GM21515 (cell line): ENCODE measurements at regions not wholly inside any gene's neighbourhood (a gene's known extent, or its start where the extent isn't known, plus 50 kb on each side); places are given as distances from the start of the nearest gene placed in this dataset.

Experiments
- ATAC-seq: cut with Tn5 transposase; IDR thresholded peaks from one replicate; pipeline ENCODE4 v1.9.1; 2021; ENCODE audit not compliant: unreplicated experiment

DNA sequence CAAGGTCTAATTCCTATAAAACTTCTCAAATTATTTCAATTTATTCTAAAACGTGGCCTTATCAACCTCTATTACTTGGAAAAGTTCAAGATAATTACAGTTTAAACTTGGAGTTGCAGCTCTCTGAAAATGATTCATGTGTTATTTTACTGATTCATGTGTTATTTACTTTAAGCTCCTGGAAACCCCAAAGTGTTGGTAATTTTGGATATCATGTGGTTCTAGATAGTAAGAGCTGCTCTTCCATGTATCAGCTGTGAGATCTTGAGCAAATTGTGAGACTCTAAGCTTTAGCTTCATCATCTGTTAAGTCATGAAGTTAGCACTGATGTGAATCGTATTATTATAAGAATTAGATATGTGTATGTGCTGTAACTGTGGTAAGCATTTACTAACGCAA, 749.2 kb downstream of the TLE4 start:
- ATAC-seq, result no peak

DNA sequence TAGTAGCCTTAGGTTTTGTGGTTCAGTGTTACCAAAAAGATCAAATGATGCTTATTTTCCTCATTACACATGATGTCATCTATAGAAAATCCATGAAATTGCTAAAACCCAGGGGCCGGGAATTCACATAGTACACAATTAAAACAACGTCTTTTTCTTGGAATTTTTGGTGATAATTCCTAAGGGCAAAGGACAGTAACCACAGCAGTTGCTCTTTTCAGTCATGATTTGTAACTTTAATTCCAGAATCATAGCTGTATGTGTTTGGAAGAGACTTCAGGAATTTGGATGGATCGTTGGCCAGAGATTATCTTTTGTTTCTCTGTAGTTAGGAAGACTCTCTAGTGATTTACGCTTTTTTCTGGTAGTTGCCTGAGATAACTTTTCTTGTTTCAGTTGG, 748.7 kb downstream of the TLE4 start:
- no peak for ATAC-seq

DNA sequence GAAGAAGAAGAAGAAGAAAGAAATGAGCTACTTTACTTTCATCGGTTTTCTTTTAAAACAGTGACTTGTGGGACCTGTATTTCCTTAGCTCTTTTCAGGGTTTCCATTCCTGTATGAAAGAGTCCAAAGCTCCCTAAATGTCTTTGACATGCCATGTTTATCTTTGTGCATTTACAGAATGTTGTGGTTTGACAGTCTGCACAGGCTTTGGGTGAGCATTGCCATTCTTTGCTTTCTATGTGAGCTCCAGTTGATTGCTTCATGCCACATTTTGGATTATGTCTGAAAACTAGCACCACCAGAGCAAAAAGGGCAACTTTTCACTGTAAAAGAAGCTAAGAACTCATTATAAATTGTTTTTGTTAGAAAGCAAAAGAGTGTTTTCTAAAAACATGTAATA, 733.4 kb downstream of the TLE4 start:
- ATAC-seq, result no peak

DNA sequence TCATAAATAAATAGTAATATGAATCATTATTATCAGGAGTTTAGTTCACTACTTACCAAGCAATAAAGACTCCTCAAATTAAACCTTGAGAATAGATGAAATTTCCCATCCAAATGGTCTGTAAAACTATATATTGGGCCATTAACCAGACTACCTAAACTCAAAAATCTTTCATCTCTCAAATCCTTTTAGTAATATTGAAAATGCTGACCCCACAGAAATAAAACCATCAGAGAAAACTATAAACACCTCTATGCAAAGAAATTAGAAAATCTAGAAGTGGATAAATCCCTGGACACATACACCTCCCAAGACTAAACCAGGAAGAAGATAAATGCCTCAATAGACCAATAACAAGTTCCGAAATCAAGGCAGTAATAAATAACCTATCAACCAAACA, 723.2 kb downstream of the TLE4 start:
- ATAC-seq, result no peak

DNA sequence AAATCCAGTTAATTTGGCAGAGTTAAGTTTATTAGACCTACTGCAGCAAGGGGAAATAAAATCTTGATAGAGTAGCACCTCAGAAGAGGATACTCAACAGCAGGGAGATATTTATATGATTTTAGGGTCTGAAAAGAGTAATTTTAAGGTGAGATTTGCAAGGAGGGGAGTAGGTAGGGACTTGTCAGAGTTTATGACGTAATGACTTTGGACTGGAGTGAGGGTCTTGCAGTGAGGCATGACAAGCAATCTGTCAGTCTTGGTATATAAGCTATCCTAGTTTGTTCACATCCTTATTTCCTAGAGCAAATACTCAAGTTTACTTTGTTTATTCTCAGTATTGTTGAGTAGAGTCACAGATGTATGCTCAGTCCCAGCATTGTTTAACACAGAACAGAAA, 722.6 kb downstream of the TLE4 start:
- ATAC-seq, result no peak

DNA sequence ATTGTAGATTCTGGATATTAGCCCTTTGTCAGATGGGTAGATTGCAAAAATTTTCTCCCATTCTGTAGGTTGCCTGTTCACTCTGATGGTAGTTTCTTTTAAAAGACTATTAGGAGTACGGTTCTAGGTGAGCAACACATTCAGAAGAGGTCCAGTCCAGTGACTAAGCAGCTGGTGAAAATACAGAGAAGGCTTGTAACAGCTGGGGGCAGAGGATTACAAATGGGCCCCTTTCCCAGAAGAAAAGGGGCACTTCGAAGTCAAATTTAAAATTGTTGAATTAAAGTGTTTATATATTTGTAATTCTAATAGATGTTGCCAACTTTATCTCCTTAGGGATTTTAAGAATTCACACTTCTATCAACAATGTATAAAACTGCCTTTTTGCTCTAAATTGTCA, 720.5 kb downstream of the TLE4 start:
- ATAC-seq, result no peak

DNA sequence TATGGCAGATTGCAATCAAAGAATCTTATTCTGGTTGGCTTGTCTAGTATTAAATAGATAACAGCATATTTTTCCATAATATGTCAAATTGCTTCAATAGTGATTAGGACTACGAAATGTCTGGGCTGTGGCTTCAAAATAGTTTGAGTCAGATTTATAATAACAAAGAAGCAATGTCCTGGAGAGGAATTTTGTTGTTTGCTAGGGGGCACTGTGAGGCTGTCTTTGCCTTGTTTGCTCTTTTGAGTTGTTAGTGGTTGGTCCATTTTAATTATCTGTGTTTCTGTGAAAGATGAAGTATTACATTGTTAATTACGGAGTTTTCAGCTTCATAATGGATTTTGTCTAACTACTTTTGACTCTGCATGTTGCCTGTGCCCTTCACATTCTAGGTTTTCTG, 713.6 kb downstream of the TLE4 start:
- ATAC-seq, result no peak

DNA sequence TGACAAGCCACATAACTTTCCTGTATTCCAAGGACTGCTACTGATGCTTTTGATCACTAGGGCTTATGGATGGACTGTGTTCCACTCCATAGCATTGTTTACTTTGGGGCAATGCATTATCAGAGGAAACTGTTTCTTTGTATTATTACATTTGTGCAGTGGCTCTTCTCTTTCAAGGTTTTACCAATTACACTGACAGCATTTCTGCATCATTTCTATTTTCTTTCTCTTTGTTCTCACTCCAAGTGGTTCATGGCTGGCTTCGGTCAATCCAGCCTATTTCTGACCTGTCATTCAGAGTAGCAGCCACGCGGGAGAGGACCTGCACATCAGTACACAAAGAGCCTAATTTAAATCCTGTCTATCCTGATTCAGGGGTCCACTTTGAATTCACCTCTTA, 711.0 kb downstream of the TLE4 start:
- no peak for ATAC-seq

DNA sequence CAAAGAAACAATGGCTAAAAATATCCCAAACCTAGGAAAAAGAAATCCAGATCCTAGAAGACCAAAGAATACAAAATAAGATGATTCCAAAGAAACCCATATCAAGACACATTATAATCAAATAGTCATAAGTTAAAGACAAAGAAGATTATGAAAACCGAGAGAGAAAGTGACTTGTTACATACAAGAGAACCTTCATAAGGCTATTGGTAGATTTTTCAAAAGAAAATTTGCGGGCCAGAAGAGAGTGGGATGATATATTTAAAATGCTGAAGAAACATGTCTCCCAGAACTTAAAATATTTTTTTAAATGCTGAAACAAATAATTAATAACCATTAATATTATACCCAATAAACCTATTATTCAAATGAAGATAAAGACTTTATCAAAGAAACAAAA, 687.3 kb downstream of the TLE4 start:
- ATAC-seq, result no peak

DNA sequence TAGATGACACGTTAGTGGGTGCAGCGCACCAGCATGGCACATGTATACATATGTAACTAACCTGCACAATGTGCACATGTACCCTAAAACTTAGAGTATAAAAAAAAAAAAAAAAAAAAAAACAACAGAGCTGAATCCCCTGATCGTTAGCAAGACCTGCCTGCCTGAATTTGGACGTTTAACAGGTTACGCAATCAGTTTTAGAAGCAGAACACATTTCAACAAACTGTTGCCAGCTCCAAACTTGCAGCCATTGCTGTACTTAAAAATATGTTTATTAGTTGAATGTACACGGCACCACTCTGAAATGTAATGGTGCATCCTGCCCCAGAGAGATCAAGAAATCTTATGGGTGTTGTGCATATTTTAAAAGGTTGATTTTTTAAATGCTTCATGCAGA, 680.0 kb downstream of the TLE4 start:
- no peak for ATAC-seq

DNA sequence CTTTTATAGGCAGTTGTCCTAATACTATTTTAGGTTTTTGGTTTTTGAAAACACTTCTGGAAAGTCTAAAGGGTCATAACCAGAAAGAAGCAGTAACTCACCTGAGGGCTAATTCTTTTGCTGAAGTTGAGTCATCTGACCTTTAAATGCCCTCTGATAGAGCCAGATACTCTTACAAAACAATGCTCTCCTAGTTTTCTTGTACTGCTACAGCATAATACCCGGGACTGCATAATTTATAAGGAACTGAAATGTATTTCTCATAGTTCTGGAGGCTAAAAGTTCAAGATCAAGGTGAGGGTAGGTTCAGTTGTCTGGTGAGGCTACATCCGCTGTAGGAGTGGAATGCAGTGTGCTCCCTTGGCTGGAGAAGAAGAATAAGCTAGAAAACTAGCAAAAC, 670.3 kb downstream of the TLE4 start:
- no peak for ATAC-seq

DNA sequence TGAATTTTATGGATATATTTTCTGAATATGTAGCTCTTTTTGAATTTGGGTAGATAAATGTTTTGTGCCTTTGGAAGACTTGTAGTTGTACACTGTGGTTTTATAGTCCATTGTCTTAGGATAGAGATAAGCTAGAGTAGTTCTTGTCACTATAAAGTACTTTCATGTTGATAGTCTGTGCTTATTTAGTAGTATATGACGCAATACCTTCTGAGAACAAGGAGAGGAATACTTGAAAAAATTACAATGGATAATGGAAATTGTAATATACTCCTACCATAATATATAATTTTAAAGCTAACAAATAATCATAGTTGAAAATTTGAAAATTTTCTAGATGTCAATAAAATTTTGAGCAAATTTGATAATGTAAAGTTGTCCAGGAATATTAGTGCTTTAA, 664.0 kb downstream of the TLE4 start:
- no peak for ATAC-seq

DNA sequence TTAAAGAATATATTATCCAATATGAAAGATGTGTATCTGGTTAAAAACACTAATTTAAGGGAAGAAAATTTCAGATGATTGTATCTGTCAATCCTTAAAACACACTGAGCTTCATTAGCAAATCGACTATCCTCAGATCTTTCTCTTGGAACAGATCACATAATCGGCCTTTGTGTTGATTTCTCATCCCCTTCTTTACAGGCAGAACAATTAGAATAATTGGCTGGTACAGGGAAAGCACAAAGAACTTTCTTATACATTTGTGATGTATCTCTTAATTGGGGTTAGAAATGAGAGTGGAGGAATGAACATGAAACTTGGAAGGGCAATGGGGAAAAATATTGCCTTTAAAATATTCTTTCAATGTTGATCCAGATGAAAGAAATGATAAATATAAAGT, 662.1 kb downstream of the TLE4 start:
- no peak for ATAC-seq

DNA sequence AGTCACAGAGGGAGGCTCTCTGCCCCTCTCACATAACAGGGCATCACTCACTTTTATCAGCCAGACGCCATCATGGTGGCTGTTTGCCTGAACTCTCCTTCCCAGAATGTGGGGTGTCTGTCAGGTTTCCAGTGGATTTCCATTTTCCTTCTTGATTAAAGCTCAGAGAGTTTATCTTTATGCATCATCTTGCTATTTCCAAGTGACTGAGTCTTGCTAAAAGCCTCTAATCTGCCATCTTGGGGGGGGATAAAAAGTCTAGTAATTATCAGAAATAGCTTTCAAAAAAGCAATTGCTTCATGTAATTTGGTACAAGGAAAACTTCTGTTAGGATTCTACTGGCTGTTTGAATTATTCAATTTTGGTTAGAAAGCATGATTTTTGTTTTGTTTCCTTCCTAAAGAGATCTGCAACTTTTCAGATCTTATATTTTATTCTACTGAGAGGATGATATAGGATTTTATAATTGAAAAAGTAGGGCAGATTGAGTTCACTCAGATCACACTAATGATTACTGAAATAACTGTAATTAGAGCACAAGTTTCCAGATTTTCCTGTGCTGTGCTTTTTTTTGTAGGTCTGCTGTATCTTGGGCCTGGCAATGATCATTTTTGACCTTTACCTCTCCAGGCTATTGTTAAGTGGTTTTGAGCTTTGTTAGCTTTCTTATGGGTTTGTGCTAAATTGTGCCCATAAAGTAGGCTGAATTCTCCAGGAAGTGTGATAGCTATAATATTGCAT, 661.5 kb downstream of the TLE4 start:
- ATAC-seq, result no peak

DNA sequence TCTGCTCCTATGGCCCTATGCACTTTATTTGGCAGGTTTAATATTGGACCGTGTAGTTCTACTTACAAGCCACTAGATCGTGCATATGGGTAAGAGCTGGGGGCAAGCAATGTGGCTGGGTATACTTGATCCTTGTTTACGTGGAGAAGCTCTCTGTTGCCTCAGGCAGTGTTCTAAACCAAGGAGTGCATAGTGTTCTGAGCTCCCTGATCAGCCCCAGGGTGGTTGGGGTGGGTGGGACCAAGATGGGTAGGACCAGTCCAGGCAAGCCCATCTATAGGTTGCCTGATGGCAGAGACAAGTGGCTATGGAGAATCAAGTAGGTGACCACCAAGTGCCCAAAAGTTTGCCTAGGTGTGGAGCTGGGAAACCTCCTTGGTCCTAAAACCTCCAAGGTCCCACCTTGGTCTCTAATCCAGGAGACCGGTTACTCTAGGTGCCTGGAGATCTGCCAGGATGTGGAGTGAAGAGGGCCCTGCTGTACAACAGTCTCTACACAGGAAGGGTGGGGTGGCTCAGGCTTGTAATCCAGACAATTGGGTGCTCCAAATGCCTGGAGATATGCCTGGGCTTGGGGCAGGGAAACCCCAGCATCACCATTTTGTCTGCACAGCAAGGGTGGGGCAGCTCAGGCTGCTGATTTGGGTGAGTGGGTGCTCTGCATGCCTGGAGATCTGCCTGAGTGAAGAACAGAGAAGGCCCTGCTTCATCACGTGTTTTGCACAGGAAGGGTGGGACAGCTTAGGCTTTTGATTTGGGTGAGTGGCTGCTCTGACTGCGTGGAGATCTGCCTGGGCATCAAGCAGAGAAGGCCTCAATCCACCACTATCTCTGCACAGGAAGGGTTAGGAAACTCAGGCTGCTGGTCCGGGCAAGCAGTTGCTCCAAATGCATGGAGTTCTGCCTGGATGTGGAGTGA, 659.8 kb downstream of the TLE4 start:
- ATAC-seq, result no peak

DNA sequence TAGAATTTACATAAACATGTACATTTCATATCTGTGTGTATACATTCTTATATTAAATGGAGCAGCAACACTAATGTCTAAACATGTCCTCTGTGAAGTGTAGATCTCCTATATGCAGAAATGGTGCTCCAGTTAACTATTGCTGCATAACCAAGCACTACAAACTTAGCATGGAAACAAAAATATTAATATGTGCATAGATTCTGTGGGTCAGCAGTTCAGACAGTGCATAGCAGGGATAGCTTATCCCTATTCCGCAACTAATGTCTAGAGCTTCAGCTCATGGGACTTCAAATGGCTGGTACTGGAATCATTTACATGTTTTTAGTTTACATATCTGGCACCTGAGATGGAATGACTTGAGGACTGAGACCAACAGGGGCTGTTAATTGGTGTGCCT, 652.1 kb downstream of the TLE4 start:
- ATAC-seq, result no peak

DNA sequence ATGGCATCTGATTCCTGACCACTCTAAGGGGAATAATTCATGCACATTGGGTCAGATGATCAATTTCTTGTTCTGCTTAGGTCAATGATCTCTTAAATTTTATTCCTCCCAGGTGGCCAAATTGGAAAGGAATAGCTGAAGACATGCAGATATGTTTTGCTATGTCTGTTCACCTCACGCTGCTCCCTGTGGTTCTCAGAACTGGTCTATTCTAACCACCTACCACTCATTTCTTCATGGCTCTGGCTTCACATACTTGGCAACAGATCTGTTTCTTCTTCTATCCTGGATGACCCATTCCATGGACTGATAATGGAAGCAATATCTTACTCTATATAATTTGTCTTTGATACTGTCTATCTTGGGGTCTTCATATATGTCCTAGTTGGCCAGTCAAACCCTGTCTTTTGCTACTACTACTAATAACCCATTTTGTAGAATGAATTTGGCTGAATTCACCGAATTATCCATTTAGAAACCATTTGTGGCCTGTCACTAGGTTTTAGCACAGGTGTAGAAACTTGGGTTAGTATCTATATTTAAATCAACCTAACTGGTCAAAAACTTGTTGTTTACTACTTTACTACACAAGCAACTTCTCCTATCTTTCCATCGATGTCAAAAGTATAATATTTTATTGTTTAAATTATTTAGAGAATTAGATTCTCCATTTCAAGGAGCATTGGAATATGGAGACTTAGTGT, 650.9 kb downstream of the TLE4 start:
- ATAC-seq, result no peak

DNA sequence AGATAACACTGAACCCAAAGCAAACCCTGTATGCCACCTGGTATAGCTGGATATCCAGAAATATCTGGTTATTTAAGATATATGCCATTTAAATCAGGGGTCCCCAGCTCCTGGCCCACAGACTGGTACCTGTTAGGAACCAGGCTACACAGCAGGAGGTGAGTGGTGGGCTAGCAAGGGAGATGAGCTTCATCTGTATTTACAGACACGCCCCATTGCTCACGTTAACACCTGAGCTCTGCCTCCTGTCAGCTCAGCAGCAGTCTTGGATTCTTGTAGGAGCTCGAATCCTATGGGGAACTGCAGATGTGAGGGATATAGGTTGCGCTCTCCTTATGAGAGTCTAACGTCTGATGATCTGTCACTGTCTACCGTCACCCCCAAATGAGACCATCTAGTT, 646.6 kb downstream of the TLE4 start:
- no peak for ATAC-seq

DNA sequence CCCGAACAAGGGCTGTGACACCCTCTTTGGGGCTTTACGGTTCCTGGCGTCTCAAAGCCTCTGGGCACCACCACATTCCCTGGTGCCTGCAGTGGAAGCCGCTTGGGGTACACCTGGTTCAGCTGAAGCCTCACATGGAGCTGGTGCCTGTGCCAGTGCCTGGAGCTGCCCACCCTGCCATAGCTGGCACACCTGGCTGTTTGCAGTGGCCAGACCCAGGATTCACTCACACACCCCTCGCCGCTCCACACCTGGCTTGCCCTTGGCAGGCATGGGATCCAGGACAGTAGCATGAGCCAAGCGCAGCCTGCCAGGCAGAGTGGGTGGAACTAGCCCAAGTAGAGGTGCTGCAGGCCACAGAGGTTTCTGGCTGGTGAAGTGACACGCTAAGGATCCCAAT, 641.8 kb downstream of the TLE4 start:
- ATAC-seq, result no peak

DNA sequence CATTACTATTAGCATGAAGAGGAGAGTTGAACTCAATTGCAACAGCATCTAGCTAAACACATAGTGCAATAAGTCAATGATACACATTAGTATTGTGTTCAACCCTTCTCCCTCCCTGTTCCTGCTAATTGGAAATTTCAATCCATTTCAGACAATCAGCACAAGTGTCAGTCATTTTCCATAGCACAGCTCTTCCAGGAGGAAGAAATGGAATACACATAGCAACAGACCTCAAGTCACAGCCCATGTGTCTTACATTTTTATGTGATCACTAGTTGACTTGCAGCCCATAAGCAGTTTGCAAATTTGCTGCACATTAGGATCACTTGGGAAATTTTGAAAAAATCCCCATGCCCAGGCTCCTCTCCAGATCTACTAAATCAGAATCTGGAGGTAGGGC, 636.9 kb downstream of the TLE4 start:
- no peak for ATAC-seq

DNA sequence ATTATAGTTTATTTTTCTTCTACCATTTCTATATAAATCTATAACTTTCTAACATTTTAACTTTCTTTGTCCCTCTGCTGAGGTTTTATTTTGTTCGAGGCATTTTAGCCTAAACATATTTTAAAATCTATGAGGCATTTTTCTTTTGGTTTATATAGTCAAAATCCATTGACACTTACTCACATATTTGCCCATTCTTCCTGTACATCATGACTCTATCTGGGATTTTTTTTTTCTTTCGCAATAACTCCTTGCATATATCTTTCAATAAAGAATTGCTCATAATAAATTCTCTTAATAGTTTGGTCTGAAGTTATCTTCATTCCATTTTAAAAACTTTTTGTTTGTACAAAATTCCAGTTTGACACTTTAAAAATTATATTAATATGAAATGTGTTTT, 632.3 kb downstream of the TLE4 start:
- no peak for ATAC-seq

DNA sequence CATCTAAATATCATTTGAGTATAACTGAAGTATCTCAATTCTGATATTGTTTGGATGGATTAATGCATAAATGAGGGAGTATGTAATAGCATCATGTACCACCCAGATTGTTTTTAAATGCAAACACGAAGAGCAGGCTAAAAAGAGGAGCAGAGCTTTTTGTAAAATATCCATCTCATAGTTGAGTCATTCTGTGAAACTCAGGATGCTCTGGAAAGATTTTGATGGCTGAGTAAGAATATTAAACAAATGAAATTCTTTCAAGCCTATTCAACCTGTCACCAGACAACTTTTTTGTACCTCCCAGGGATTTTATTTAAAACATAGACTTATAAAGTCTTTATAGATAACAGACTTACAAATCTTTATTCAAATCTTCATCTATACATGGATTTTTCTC, 625.9 kb downstream of the TLE4 start:
- no peak for ATAC-seq
